Vagina (tissue), 2 donors: ENCODE measurements at regions not wholly inside any gene's neighbourhood (a gene's known extent, or its start where the extent isn't known, plus 50 kb on each side); places are given as distances from the start of the nearest gene placed in this dataset.
A peak's percentile ranks its signal among the peaks of the same experiment; 100 is the strongest.

ENCODE experiments used
- DNase-seq, 2 donors: peaks; one replicate each; pipeline ENCODE4 v3.0.0-alpha.2; 2017; ENCODE audit errors: extremely low spot score in 2 of 2
- H3K27ac ChIP-seq: fragments of 200-600 bp; sonication (generic); one replicate; pipeline ENCODE4 v1.5.1; 2019
- H3K27me3 ChIP-seq: fragments of 200-600 bp; sonication (generic); one replicate; pipeline ENCODE4 v1.5.1; 2019
- H3K36me3 ChIP-seq, 2 donors: fragments of 200-600 bp; sonication (generic); one replicate each; pipeline ENCODE4 v1.5.1; 2017 to 2019
- H3K4me1 ChIP-seq: fragments of 200-600 bp; sonication (generic); one replicate; pipeline ENCODE4 v1.5.1; 2019
- H3K4me3 ChIP-seq, 2 donors: fragments of 200-600 bp; sonication (generic); 1 replicate in 1 of 2; 2 replicates in 1 of 2; pipeline ENCODE4 v1.5.1; 2016 to 2019
- H3K9me3 ChIP-seq: fragments of 200-600 bp; sonication (generic); one replicate; pipeline ENCODE4 v1.5.1; 2019
- CTCF ChIP-seq, 3 experiments: fragments of 450-650 bp in 2 of 3; fragments of 200-600 bp in 1 of 3; sonication (generic) in 1 of 3; IDR thresholded peaks; one replicate each; pipeline ENCODE4 v1.5.1; 2017 to 2019; ENCODE audit warnings: antibody characterized with exemption in 3 of 3, mild to moderate bottlenecking in 2 of 3, moderate library complexity in 2 of 3
- POLR2A ChIP-seq, 2 donors: fragments of 450-650 bp; IDR thresholded peaks; one replicate each; pipeline ENCODE4 v1.6.1; 2017; ENCODE audit warnings: antibody characterized with exemption in 2 of 2, mild to moderate bottlenecking in 2 of 2, moderate library complexity in 2 of 2
- POLR2AphosphoS5 ChIP-seq, 2 donors: sonication (generic); formaldehyde crosslinking; IDR thresholded peaks; one replicate each; pipeline ENCODE4 v1.9.0; 2017; ENCODE audit warnings: antibody characterized with exemption in 2 of 2, mild to moderate bottlenecking in 2 of 2, low read depth in 1 of 2; ENCODE audit not compliant: insufficient read depth in 1 of 2
- intact Hi-C: fragments of 100-400 bp; cut with DNase I; formaldehyde crosslinking; loops from one replicate; pipeline ENCODE4 v1.15.1; 2023

DNA sequence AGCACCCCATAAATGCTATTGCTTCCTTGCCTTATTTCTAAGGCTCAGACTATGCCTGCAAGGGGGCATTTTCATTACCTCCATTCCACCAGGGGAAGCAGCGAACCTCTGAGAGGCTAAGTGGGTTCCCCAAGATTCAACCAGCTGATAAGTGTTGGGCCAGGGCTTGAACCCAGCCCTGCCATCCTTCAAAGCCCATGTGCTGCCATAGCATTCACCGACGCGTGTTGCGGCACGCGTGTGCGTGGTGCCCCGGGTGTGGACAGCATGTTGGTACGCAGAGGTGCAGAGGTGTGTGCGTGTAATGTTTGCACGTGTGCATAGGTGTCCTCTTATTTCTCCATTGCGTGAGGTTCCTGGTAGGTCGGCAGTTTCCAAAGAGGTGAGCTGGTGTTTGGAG lies 66.0 kb upstream of the PPARA start:
- Histone ChIP-seq H3K27ac (peak overlapping the region; percentile 100), H3K27me3 (no peaks in the 10 kb centered on the region), H3K36me3 (peaks cover 3 to 4% of the 10 kb centered on the region in 2 donors), H3K4me1 (peaks cover 93% of the 10 kb centered on the region), H3K9me3 (no peaks in the 10 kb centered on the region), H3K4me3 (peak overlapping the region; percentile 37 to 45)
- intact Hi-C loops: no loop called here
- no peak for DNase-seq
- TF ChIP-seq CTCF (IDR thresholded peaks at IDR 0.05): no peak
- TF ChIP-seq POLR2A (IDR thresholded peaks at IDR 0.05): no peak
- no peak for TF ChIP-seq POLR2AphosphoS5 (IDR thresholded peaks at IDR 0.05; ENCODE audit: insufficient read depth in 1 of 2, low read depth in 1 of 2)

DNA sequence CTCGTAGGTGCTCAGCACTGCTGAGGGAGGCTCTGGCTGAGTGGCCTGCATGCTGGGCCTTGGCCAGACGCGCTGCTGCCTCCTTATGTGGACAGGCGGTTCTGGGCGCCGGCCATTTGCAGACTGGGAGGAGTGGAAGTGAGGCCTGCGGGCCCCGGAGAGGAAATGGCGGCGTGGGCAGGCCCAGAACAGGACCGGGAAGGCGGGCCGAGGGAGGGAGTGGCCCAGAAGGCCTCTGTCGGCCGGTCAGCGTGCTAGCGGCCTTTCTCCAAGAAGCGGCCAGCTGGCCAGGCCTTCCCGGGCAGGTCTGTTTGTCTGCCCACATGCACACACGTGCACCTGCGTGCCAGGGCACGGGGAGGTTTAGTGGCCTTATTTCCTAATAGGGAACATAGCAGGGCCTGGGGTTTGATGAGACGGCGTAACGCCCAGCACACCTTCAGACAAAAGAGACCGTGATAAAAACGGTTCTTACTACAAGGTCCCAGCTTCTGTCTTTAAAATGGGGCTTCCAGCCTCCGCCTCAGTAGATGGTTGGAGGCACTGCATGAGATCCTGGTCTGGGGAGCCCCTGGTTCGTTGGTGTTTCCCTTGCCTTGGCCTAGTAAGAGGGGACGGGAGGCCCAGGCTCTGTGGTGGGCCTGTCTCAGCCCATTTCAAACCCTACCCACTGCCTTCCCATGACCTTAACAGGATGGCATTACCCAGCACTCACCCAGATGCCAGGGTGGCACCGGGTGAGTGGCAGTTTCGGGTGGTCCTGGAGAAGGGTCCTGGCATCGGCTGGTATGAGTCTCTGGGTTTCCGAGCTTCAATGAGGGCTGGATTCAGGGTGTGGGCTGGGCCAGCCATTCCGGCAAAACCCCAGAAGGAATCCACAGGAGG lies 65.1 kb upstream of the PPARA start:
- no peak for DNase-seq
- no peak for TF ChIP-seq CTCF (IDR thresholded peaks at IDR 0.05)
- peak; percentile 41 to 77 for TF ChIP-seq POLR2AphosphoS5 (IDR thresholded peaks at IDR 0.05; ENCODE audit: insufficient read depth in 1 of 2, low read depth in 1 of 2)
- peak in 1 of 2 donors; percentile 26 for TF ChIP-seq POLR2A (IDR thresholded peaks at IDR 0.05)
- no peaks in the 10 kb centered on the region for H3K9me3 ChIP-seq
- no peaks in the 10 kb centered on the region for H3K27me3 ChIP-seq
- peak overlapping the region; percentile 100 for H3K27ac ChIP-seq
- H3K4me1 ChIP-seq: peaks cover 93% of the 10 kb centered on the region
- peak overlapping the region; percentile 37 to 45 for H3K4me3 ChIP-seq
- intact Hi-C loops: no loop called here
- peaks cover 3 to 4% of the 10 kb centered on the region in 2 donors for H3K36me3 ChIP-seq

- intact Hi-C loops: no loop called here
- no peak for DNase-seq
- TF ChIP-seq CTCF (IDR thresholded peaks at IDR 0.05) (no peak), POLR2AphosphoS5 (IDR thresholded peaks at IDR 0.05; ENCODE audit: insufficient read depth in 1 of 2, low read depth in 1 of 2) (peak in 1 of 2 donors; percentile 73)
- H3K36me3 ChIP-seq: peaks cover 3 to 4% of the 10 kb centered on the region in 2 donors
- H3K27ac ChIP-seq: peak overlapping the region; percentile 100
- peak overlapping the region; percentile 37 to 45 for H3K4me3 ChIP-seq
- H3K4me1 ChIP-seq: peaks cover 99% of the 10 kb centered on the region
- no peaks in the 10 kb centered on the region for H3K9me3 ChIP-seq
- no peaks in the 10 kb centered on the region for H3K27me3 ChIP-seq
Measured at GRCh38 chr22:46085828-46086576, 64.3 kb upstream of the PPARA start.

DNA sequence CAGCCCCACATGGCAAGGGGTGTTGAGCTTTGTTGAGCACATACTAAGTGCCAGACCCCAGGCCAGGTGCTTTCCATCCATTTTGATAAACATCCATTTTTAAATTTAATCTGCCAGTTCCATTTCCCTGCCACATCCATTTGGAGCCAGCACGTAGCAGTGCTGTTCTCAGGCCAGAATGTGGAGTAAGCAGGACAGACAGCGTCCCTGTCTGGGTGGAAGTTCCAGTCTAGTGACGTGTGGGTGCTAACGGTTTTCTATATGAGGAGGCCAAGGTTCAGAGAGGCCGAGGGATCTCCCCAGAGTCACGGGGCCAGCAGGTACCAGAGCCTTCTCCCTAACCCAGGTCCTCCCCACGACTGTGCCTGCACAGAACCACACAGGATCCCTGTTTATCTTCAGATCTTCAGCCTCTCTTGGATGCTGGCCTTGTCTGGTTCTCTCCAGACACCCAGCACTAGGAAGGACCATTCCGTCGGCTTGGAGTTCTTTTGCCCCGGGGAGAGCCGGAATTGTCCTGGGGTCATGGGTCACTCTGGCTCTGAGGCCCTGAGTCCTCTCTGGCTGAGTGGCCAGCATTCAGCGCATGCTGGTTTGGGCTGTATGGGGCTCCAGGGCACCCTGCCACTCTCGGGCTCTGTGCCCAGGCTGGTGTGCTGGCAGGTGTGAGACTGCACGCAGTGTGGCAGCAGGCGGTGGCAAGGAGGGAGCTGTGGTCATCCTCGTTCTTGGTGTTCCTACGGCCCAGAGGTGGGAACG lies 63.6 kb upstream of the PPARA start:
- H3K36me3 ChIP-seq: peaks cover 3 to 11% of the 10 kb centered on the region in 2 donors
- no peaks in the 10 kb centered on the region for H3K27me3 ChIP-seq
- H3K27ac ChIP-seq: peak overlapping the region; percentile 100
- peak overlapping the region; percentile 37 to 45 for H3K4me3 ChIP-seq
- H3K4me1 ChIP-seq: peaks cover 100% of the 10 kb centered on the region
- H3K9me3 ChIP-seq: no peaks in the 10 kb centered on the region
- DNase-seq: no peak
- TF ChIP-seq POLR2A (IDR thresholded peaks at IDR 0.05): no peak
- TF ChIP-seq POLR2AphosphoS5 (IDR thresholded peaks at IDR 0.05; ENCODE audit: insufficient read depth in 1 of 2, low read depth in 1 of 2): no peak
- no peak for TF ChIP-seq CTCF (IDR thresholded peaks at IDR 0.05)
- intact Hi-C loops: no loop called here
